ENCODE measurements at regions not wholly inside any gene's neighbourhood (a gene's known extent, or its start where the extent isn't known, plus 50 kb on each side); places are given as distances from the start of the nearest gene placed in this dataset.
A peak's percentile ranks its signal among the peaks of the same experiment; 100 is the strongest.

DNA sequence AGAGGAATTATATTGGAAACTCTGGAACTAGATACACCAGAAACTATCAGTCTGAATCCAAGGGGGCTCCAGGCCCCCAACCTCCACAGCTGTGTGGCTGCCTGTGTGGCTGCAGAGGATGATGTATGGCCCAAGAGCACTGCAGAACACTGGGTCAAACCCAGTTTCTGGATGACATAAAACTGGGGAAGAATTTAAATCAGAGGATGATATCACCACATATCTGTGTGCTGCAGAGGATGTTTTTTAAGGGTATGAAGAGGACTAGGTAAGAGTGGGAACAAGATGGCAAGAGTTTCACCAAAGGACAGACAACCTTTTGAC lies 226.4 kb downstream of the SUCLA2 start:
- Mint-ChIP-seq H3K4me1 (peaks cover 5% of the 10 kb centered on the region), H3K9me3 (peaks cover 22% of the 10 kb centered on the region), H3K27ac (peak overlapping the region in 1 of 3 experiments; percentile 49), H3K4me3 (no peak overlapping the region), H3K27me3 (ENCODE audit: low read depth) (no peaks in the 10 kb centered on the region), H3K36me3 (ENCODE audit: low read depth) (no peaks in the 10 kb centered on the region)
- TF ChIP-seq, protein P1, sequence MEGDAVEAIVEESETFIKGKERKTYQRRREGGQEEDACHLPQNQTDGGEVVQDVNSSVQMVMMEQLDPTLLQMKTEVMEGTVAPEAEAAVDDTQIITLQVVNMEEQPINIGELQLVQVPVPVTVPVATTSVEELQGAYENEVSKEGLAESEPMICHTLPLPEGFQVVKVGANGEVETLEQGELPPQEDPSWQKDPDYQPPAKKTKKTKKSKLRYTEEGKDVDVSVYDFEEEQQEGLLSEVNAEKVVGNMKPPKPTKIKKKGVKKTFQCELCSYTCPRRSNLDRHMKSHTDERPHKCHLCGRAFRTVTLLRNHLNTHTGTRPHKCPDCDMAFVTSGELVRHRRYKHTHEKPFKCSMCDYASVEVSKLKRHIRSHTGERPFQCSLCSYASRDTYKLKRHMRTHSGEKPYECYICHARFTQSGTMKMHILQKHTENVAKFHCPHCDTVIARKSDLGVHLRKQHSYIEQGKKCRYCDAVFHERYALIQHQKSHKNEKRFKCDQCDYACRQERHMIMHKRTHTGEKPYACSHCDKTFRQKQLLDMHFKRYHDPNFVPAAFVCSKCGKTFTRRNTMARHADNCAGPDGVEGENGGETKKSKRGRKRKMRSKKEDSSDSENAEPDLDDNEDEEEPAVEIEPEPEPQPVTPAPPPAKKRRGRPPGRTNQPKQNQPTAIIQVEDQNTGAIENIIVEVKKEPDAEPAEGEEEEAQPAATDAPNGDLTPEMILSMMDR (IDR thresholded peaks at IDR 0.05; ENCODE audit: unreplicated experiment in 3 of 3), result no peak

DNA sequence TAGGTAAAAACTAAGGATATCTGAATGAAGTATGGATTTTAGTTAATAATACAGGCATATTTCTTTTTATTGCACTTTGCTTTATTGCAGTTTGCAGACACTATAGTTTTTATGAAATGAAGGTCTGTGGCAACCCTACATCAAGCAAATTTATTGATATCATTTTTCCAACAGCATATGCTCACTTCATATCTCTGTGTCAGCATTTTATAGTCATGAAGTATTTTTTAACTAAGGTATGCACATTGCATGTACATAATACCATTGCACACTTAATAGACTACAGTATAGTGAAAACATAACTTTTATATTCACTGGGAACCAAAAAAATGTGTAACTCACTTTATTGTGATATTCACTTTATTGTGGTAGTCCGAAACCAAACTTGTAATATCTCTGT lies 236.3 kb downstream of the SUCLA2 start:
- Mint-ChIP-seq H3K4me3 (no peak overlapping the region), H3K9me3 (peaks cover 19% of the 10 kb centered on the region), H3K4me1 (no peaks in the 10 kb centered on the region), H3K36me3 (ENCODE audit: low read depth) (no peaks in the 10 kb centered on the region), H3K27me3 (ENCODE audit: low read depth) (peaks cover 10% of the 10 kb centered on the region), H3K27ac (no peak overlapping the region)
- TF ChIP-seq, protein P1 (IDR thresholded peaks at IDR 0.05; ENCODE audit: unreplicated experiment in 3 of 3), result no peak

DNA sequence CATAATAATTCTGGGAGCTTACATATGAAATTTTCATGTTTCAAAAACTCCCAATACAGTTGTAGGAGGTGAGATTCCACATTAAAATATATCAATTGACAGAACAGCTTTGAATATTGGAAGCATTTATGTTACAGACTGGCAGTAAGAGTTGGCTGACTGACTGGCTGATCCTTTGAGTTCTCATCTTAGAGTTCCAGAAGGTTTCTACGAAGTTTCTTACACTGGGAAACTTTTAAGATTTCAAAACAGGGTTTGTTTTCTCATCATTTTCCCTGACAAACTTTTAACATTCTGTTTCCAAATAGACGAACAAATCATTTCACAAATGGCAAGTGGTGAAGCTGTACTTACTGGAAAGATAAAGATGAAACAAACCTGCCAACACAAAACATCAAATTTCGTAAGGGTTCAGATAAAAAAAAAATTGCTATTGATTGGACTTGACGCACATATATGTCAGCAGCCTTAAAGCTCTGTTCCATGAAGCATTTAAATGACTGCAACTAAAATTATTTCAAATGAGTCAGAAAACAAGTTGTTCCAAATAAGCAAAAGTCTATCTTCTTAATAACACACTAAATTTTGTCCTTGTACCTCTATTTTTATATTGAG lies 243.5 kb downstream of the SUCLA2 start:
- no peaks in the 10 kb centered on the region for H3K27me3 Mint-ChIP-seq (ENCODE audit: low read depth)
- peaks cover 9% of the 10 kb centered on the region for H3K9me3 Mint-ChIP-seq
- H3K36me3 Mint-ChIP-seq (ENCODE audit: low read depth), result no peaks in the 10 kb centered on the region
- H3K4me1 Mint-ChIP-seq, result no peaks in the 10 kb centered on the region
- no peak overlapping the region for H3K4me3 Mint-ChIP-seq
- TF ChIP-seq, protein P1 (IDR thresholded peaks at IDR 0.05; ENCODE audit: unreplicated experiment in 3 of 3), result no peak
- no peak overlapping the region for H3K27ac Mint-ChIP-seq

DNA sequence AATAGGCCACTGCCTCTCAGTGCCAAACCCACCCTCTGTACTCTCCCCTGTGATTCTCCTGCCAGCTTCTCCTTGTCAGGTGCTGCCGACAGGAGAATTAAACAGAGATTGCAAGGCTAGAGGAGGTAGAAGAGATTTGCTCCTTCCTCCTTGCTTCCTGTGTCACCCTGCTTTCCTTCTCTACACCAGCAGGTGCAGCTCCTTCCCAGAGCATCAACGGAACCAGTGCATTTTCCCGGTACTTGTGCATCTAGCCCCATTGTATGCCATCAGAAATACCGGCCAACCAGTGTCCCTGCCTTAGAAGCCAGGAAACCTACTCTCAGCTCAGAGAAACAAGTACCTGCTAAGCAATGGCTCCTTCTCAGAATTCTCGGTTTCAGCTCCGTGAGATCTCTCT lies 253.2 kb downstream of the SUCLA2 start:
- Mint-ChIP-seq H3K36me3 (ENCODE audit: low read depth) (no peaks in the 10 kb centered on the region), H3K9me3 (no peaks in the 10 kb centered on the region), H3K27ac (no peak overlapping the region), H3K4me1 (no peaks in the 10 kb centered on the region), H3K27me3 (ENCODE audit: low read depth) (no peaks in the 10 kb centered on the region), H3K4me3 (no peak overlapping the region)
- TF ChIP-seq, protein P1 (IDR thresholded peaks at IDR 0.05; ENCODE audit: unreplicated experiment in 3 of 3), result no peak

DNA sequence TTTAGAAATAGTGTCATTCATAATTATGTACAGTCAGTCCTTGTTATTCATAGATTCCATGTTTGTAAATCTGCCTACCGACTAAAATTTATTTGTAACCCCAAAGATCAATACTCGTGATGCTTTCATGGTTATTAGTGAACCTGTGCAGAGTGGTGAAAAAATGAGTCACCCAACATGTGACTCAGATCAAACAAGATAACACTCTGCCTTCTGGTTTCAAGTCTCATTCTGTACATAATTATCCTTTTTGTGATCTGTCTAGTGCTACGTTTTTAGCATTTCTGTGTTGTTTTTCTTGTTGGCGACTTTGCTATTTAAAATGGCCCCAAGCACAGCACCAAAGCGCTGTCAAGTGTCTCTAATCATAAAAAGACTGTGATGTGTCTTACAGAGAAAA lies 274.7 kb downstream of the SUCLA2 start:
- Mint-ChIP-seq H3K27ac (no peak overlapping the region), H3K4me3 (no peak overlapping the region), H3K36me3 (ENCODE audit: low read depth) (no peaks in the 10 kb centered on the region), H3K27me3 (ENCODE audit: low read depth) (no peaks in the 10 kb centered on the region), H3K9me3 (peaks cover 3% of the 10 kb centered on the region), H3K4me1 (no peaks in the 10 kb centered on the region)
- TF ChIP-seq, protein P1 (IDR thresholded peaks at IDR 0.05; ENCODE audit: unreplicated experiment in 3 of 3), result no peak

DNA sequence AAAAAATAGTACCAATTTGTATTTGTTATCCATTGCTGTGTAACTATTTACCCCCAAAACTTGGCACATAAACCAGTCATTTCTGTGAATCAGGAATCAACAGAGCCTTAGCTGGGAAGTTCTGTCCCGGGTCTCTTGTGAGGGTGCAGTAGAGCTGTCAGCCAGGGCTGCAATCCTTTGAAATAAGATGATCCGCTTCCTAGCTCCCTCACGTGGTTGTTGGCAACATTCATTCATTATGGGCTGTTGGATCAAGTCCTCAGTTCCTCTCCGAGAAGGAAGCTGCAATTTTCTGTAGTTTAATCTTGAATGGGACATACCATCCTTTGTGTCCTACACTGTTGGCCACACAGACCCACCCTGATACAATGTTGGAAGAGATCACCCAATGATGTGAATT lies 277.2 kb downstream of the SUCLA2 start:
- Mint-ChIP-seq H3K27ac (no peak overlapping the region), H3K4me1 (no peaks in the 10 kb centered on the region)

More for the DNA sequence above, 277.2 kb downstream of the SUCLA2 start:
- H3K27me3 Mint-ChIP-seq (ENCODE audit: low read depth), result no peaks in the 10 kb centered on the region
- no peak overlapping the region for H3K4me3 Mint-ChIP-seq
- H3K36me3 Mint-ChIP-seq (ENCODE audit: low read depth), result no peaks in the 10 kb centered on the region
- peaks cover 3% of the 10 kb centered on the region for H3K9me3 Mint-ChIP-seq
- TF ChIP-seq, protein P1 (IDR thresholded peaks at IDR 0.05; ENCODE audit: unreplicated experiment in 3 of 3), result no peak

Data from nephron (organoid).